ENCODE measurements at regions not wholly inside any gene's neighbourhood (a gene's known extent, or its start where the extent isn't known, plus 50 kb on each side); places are given as distances from the start of the nearest gene placed in this dataset.

- Histone ChIP-seq H3K27ac (ENCODE audit: low read length) (peak overlapping the region; percentile 91), H3K36me3 (ENCODE audit: low read depth, low read length) (no peaks in the 10 kb centered on the region), H3F3A (ENCODE audit: low read length, unreplicated experiment) (peaks cover 3% of the 10 kb centered on the region), H2AFZ (ENCODE audit: low read length) (no peak overlapping the region), H3K4me1 (ENCODE audit: insufficient read depth, low read length) (peaks cover 31% of the 10 kb centered on the region), H3K4me3 (ENCODE audit: low read length) (no peak overlapping the region), H3K9ac (ENCODE audit: low read length) (peak overlapping the region; percentile 20; the same call in 1 of the 2 replicates), H3K27me3 (ENCODE audit: low read length) (no peaks in the 10 kb centered on the region), H3K9me3 (ENCODE audit: low read length) (no peaks in the 10 kb centered on the region), H3K9me2 (replicated peaks; ENCODE audit: low read length) (no peaks in the 10 kb centered on the region), H3K4me2 (ENCODE audit: low read length) (peak overlapping the region; percentile 72), H4K20me1 (ENCODE audit: low read length) (no peaks in the 10 kb centered on the region), H3K79me2 (ENCODE audit: low read length) (no peaks in the 10 kb centered on the region)
- ATAC-seq (no peak), DNase-seq (no peak)
- no peak for TF ChIP-seq EZH2 (IDR thresholded peaks at IDR 0.05; ENCODE audit: low read length, unreplicated experiment)
- no peak for TF ChIP-seq EZH2phosphoT487 (IDR thresholded peaks at IDR 0.05; ENCODE audit: borderline replicate concordance, low read length)
- TF ChIP-seq CTCF (conservative IDR thresholded peaks at IDR 0.05; ENCODE audit: low read depth, low read length) = no peak
- no TSS peak for BruUV-seq (replicated peaks)
- ChIA-PET POLR2A (ENCODE audit: unreplicated experiment) (no interaction called here), CTCF (no interaction called here)
- intact Hi-C loops (cut with micrococcal nuclease) = loop anchor here (5.0 kb wide), 1 partner anchor 32 kb away; no protein-coding TSS in a partner anchor
These were observed 163.9 kb downstream of the ANKRD60 start for GRCh38 chr20:58064411-58065010.

GRCh38 chr20:58059260-58059544 is 169.3 kb downstream of the ANKRD60 start:
- H3K36me3 ChIP-seq (ENCODE audit: low read depth, low read length) = no peaks in the 10 kb centered on the region
- H3K27me3 ChIP-seq (ENCODE audit: low read length) = no peaks in the 10 kb centered on the region
- TF ChIP-seq EZH2 (IDR thresholded peaks at IDR 0.05; ENCODE audit: low read length, unreplicated experiment) = no peak
- TF ChIP-seq EZH2phosphoT487 (IDR thresholded peaks at IDR 0.05; ENCODE audit: borderline replicate concordance, low read length) = no peak
- no peak for TF ChIP-seq CTCF (conservative IDR thresholded peaks at IDR 0.05; ENCODE audit: low read depth, low read length)
- no peaks in the 10 kb centered on the region for H4K20me1 ChIP-seq (ENCODE audit: low read length)
- H3K9me3 ChIP-seq (ENCODE audit: low read length) = no peaks in the 10 kb centered on the region
- no peak overlapping the region for H3K27ac ChIP-seq (ENCODE audit: low read length)
- DNase-seq (no peak), ATAC-seq (no peak)
- H3K9me2 ChIP-seq (replicated peaks; ENCODE audit: low read length) = no peaks in the 10 kb centered on the region
- H3F3A ChIP-seq (ENCODE audit: low read length, unreplicated experiment) = no peaks in the 10 kb centered on the region
- 0 out of 2 replicates have a peak, but pooled peaks cover under 1% of the 10 kb centered on the region for H3K4me1 ChIP-seq (ENCODE audit: insufficient read depth, low read length)
- no peak overlapping the region for H3K4me2 ChIP-seq (ENCODE audit: low read length)
- CTCF ChIA-PET = no interaction called here
- no peak overlapping the region for H2AFZ ChIP-seq (ENCODE audit: low read length)
- H3K4me3 ChIP-seq (ENCODE audit: low read length) = no peak overlapping the region
- H3K9ac ChIP-seq (ENCODE audit: low read length) = no peak overlapping the region
- no peaks in the 10 kb centered on the region for H3K79me2 ChIP-seq (ENCODE audit: low read length)
- POLR2A ChIA-PET (ENCODE audit: unreplicated experiment) = no interaction called here
- intact Hi-C loops (cut with micrococcal nuclease) = no loop called here
- no TSS peak for BruUV-seq (replicated peaks)

GRCh38 chr20:58058421-58059259 is 169.8 kb downstream of the ANKRD60 start:
- CTCF ChIA-PET = no interaction called here
- ATAC-seq = no peak
- H3K9ac ChIP-seq (ENCODE audit: low read length) = no peak overlapping the region
- H3K4me1 ChIP-seq (ENCODE audit: insufficient read depth, low read length) = no peaks in the 10 kb centered on the region
- TF ChIP-seq EZH2phosphoT487 (IDR thresholded peaks at IDR 0.05; ENCODE audit: borderline replicate concordance, low read length) (no peak), EZH2 (IDR thresholded peaks at IDR 0.05; ENCODE audit: low read length, unreplicated experiment) (no peak), CTCF (conservative IDR thresholded peaks at IDR 0.05; ENCODE audit: low read depth, low read length) (no peak)
- H3K27ac ChIP-seq (ENCODE audit: low read length) = no peak overlapping the region
- no peak overlapping the region for H3K4me2 ChIP-seq (ENCODE audit: low read length)
- no peak overlapping the region for H3K4me3 ChIP-seq (ENCODE audit: low read length)
- BruUV-seq (replicated peaks) = no TSS peak
- H3K9me2 ChIP-seq (replicated peaks; ENCODE audit: low read length) = no peaks in the 10 kb centered on the region
- H3K79me2 ChIP-seq (ENCODE audit: low read length) = no peaks in the 10 kb centered on the region
- DNase-seq = no peak
- no peak overlapping the region for H2AFZ ChIP-seq (ENCODE audit: low read length)
- H3K9me3 ChIP-seq (ENCODE audit: low read length) = no peaks in the 10 kb centered on the region
- no peaks in the 10 kb centered on the region for H3F3A ChIP-seq (ENCODE audit: low read length, unreplicated experiment)
- intact Hi-C loops (cut with micrococcal nuclease) = no loop called here
- H4K20me1 ChIP-seq (ENCODE audit: low read length) = no peaks in the 10 kb centered on the region
- H3K36me3 ChIP-seq (ENCODE audit: low read depth, low read length) = no peaks in the 10 kb centered on the region
- POLR2A ChIA-PET (ENCODE audit: unreplicated experiment) = no interaction called here
- H3K27me3 ChIP-seq (ENCODE audit: low read length) = no peaks in the 10 kb centered on the region
